Fibroblast of the conjunctiva (primary cell): ENCODE measurements at regions not wholly inside any gene's neighbourhood (a gene's known extent, or its start where the extent isn't known, plus 50 kb on each side); places are given as distances from the start of the nearest gene placed in this dataset.
"Not testable (repeated sequence)": the region's sequence is repeated elsewhere in the genome, so short reads cannot be mapped to it uniquely, and the experiment has no call there.

Experiments used
- DNase-seq: peaks from one replicate; pipeline ENCODE4 v3.0.0-alpha.2; 2010; ENCODE audit warnings: low read depth

GRCh38 chr12:73009138-73009834, 737.1 kb downstream of the TRHDE start:
- not testable (repeated sequence) for DNase-seq

GRCh38 chr12:73017981-73018380, 745.8 kb downstream of the TRHDE start:
- DNase-seq: no peak

- no peak for DNase-seq
These were observed 781.7 kb downstream of the TRHDE start for GRCh38 chr12:73053893-73054292.

GRCh38 chr12:73057428-73057827, 785.3 kb downstream of the TRHDE start:
- no peak for DNase-seq

- DNase-seq: no peak
These were observed 793.7 kb downstream of the TRHDE start for GRCh38 chr12:73065913-73066312.

- no peak for DNase-seq
These were observed 795.4 kb downstream of the TRHDE start for GRCh38 chr12:73067616-73068015.

- no peak for DNase-seq
These were observed 800.0 kb downstream of the TRHDE start for GRCh38 chr12:73072214-73072613.

GRCh38 chr12:73076760-73077159, 804.6 kb downstream of the TRHDE start:
- no peak for DNase-seq

- no peak for DNase-seq
These were observed 811.6 kb downstream of the TRHDE start for GRCh38 chr12:73083736-73084135.

- DNase-seq: no peak
These were observed 834.1 kb downstream of the TRHDE start for GRCh38 chr12:73106296-73106695.

GRCh38 chr12:73106896-73107295, 834.7 kb downstream of the TRHDE start:
- DNase-seq: no peak

GRCh38 chr12:73110816-73111215, 838.6 kb downstream of the TRHDE start:
- DNase-seq: no peak

- no peak for DNase-seq
These were observed 840.1 kb downstream of the TRHDE start for GRCh38 chr12:73112035-73112816.

- DNase-seq: no peak
These were observed 852.3 kb downstream of the TRHDE start for GRCh38 chr12:73124480-73124879.

GRCh38 chr12:73125148-73125547, 853.0 kb downstream of the TRHDE start:
- DNase-seq: no peak

GRCh38 chr12:73136386-73136785, 864.2 kb downstream of the TRHDE start:
- DNase-seq: no peak

GRCh38 chr12:73139642-73140041, 867.5 kb downstream of the TRHDE start:
- DNase-seq: not testable (repeated sequence)

- no peak for DNase-seq
These were observed 886.2 kb downstream of the TRHDE start for GRCh38 chr12:73158341-73158740.

- no peak for DNase-seq
These were observed 887.8 kb downstream of the TRHDE start for GRCh38 chr12:73159954-73160353.

- no peak for DNase-seq
These were observed 889.8 kb downstream of the TRHDE start for GRCh38 chr12:73161970-73162369.

GRCh38 chr12:73180734-73181133, 908.6 kb downstream of the TRHDE start:
- no peak for DNase-seq

- no peak for DNase-seq
These were observed 909.1 kb downstream of the TRHDE start for GRCh38 chr12:73181244-73181643.

- DNase-seq: no peak
These were observed 913.2 kb downstream of the TRHDE start for GRCh38 chr12:73185403-73185802.

- no peak for DNase-seq
These were observed 914.1 kb downstream of the TRHDE start for GRCh38 chr12:73186272-73186671.
